Activated naive CD4-positive, alpha-beta T cell treated with anti-CD3 and anti-CD28 coated beads, Interleukin-2, amount 10 ng/mL, durations not matched to agents 7 days and 5 days (primary cell): ENCODE measurements at regions not wholly inside any gene's neighbourhood (a gene's known extent, or its start where the extent isn't known, plus 50 kb on each side); places are given as distances from the start of the nearest gene placed in this dataset.
"Not testable (repeated sequence)": the region's sequence is repeated elsewhere in the genome, so short reads cannot be mapped to it uniquely, and the experiment has no call there.

ENCODE experiments used
- CTCF ChIA-PET: fragments of 350-600 bp; sonication (Branson Sonifier 250); formaldehyde crosslinking; loops from one replicate; lab custom pipeline; 2021; ENCODE audit warnings: antibody characterized with exemption; lab: Charles Lee
- DNase-seq: peaks from one replicate; pipeline ENCODE4 v3.0.0-alpha.2; 2020
- H3K27ac Mint-ChIP-seq: one replicate; pipeline ENCODE4 v1.8.0; 2021; ENCODE audit warnings: mild to moderate bottlenecking, moderate library complexity, mixed read lengths
- H3K27me3 Mint-ChIP-seq: one replicate; pipeline ENCODE4 v1.8.0; 2021; ENCODE audit warnings: mild to moderate bottlenecking, mixed read lengths
- H3K36me3 Mint-ChIP-seq: one replicate; pipeline ENCODE4 v1.8.0; 2021; ENCODE audit warnings: mixed read lengths
- H3K4me1 Mint-ChIP-seq: one replicate; pipeline ENCODE4 v1.8.0; 2021; ENCODE audit warnings: mixed read lengths
- H3K4me3 Mint-ChIP-seq: one replicate; pipeline ENCODE4 v1.8.0; 2021; ENCODE audit warnings: mild to moderate bottlenecking, moderate library complexity, mixed read lengths
- H3K9me3 Mint-ChIP-seq: one replicate; pipeline ENCODE4 v1.8.0; 2021; ENCODE audit warnings: mixed read lengths

DNA sequence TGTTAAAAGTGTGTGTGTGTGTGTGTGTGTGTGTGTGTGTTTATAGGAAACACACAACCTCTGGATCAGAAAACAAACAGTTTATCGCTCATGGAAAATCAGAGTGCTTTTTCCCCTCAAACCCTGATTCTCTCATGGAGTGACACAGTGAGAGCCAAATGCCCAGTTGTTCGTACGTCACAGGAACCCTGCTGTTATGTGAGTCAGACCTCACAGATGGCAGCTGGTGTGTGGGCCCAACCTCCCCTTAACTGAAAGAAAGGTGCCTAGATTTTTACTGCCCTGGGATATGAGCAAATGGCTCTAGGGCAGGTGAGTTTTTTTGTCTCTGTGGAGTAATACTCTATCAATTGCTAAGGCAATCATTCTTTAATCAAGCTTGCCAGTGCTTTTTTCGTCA, 1788.1 kb downstream of the BRINP3 start:
- no peak for DNase-seq

DNA sequence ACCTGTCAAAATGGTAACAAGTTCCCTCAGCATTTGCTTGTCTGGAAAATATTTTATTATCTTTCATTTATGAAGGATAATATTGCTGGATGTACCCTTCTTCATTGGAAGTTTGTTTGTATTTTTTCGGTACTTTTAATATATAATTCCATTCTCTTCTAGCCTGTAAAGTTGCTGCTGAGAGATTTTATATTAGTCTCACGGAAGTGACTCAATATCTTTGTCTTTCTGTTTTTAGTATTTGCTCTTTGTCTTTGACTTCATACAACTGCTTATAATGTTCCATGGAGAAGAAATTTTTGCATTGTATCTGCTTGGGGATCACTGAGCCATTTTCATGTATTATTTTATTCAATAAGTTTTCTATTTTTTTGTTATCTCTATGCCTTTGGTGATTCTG, 1777.5 kb downstream of the BRINP3 start:
- CTCF ChIA-PET = no interaction called here
- Mint-ChIP-seq H3K36me3 (no peaks in the 10 kb centered on the region), H3K4me3 (no peak overlapping the region), H3K27me3 (no peaks in the 10 kb centered on the region), H3K9me3 (peaks cover 13% of the 10 kb centered on the region), H3K27ac (no peak overlapping the region), H3K4me1 (no peaks in the 10 kb centered on the region)
- no peak for DNase-seq

More for the DNA sequence above, 1788.1 kb downstream of the BRINP3 start:
- Mint-ChIP-seq H3K4me3 (no peak overlapping the region), H3K36me3 (no peaks in the 10 kb centered on the region), H3K27ac (no peak overlapping the region), H3K4me1 (no peaks in the 10 kb centered on the region), H3K9me3 (peaks cover 4% of the 10 kb centered on the region), H3K27me3 (no peaks in the 10 kb centered on the region)
- CTCF ChIA-PET = no interaction called here

DNA sequence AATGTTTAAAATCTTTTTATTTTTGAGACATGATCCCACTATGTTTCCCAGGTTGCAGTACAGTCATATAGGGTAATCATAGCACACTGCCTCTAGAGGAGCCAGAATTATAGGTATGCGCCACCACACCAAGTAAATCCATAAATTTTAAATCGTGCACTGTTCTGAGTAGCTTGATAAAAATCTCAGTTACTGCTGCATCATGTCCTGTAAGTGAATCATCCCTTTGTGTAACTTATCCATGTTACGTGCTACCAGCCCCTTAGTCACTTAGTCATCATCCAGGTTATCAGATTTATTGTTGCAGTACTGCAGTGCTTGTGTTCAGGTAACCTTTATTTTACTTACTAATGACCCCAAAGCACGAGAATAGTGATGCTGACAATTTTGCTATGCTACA, 1770.9 kb downstream of the BRINP3 start:
- H3K36me3 Mint-ChIP-seq = no peaks in the 10 kb centered on the region
- H3K27ac Mint-ChIP-seq = no peak overlapping the region
- no peaks in the 10 kb centered on the region for H3K27me3 Mint-ChIP-seq
- DNase-seq = no peak
- H3K9me3 Mint-ChIP-seq = peaks cover 9% of the 10 kb centered on the region
- no peaks in the 10 kb centered on the region for H3K4me1 Mint-ChIP-seq
- H3K4me3 Mint-ChIP-seq = no peak overlapping the region
- CTCF ChIA-PET = no interaction called here

DNA sequence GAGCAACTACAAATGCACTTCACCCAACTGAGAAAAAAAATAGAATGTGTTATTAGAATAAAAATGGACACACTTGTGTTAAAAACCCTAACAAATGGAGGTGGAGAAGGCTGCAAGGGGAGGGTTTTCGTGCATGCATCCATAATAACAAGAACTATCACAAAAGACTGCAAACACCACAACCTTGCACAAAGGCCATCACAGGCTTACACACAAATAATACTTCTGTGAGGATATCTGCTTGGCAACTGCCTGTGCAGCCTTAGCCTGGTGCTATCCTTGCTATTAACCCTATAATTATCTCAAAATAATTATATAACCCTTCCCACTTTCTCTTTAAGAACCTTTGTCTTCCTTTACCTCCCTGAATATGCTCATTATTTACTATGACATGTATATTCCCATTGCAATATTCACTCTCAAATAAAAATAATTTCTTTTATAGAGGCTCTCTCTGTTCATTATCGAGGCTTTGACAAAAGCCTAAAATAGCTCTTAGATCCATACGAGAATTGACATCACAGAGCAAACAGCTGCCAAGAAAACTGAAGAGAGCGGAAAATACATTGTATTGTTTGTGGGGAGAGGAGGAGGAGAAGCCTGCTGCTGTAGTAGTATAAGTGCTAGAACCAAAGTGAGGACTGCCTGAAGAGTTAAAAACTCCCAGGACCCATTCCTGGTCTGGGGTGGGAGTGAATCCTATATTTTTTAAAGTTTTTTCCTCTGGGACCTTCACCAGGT, 1768.7 kb downstream of the BRINP3 start:
- Mint-ChIP-seq H3K4me3 (no peak overlapping the region), H3K4me1 (no peaks in the 10 kb centered on the region), H3K36me3 (no peaks in the 10 kb centered on the region), H3K9me3 (peaks cover 3% of the 10 kb centered on the region), H3K27me3 (no peaks in the 10 kb centered on the region), H3K27ac (no peak overlapping the region)
- no peak for DNase-seq
- CTCF ChIA-PET = no interaction called here

DNA sequence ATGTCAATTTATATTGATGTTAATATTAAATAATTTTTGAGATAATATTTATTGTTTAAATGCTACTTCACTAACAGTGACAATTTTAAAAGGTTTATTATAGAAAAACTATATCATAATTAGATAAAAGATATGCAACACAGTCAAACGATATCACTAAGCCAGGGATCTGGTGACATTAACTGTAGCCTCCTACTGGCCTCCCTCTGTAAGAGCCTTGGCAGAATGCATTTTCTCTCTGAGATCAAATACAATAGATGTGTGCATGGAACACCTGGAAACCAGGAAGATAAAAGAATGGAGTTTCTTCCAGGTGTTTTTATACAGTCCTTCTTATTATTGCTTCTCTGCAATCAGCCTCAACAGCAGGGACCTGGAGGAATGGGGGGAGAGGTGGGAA, 1762.1 kb downstream of the BRINP3 start:
- CTCF ChIA-PET = no interaction called here
- no peaks in the 10 kb centered on the region for H3K27me3 Mint-ChIP-seq
- H3K36me3 Mint-ChIP-seq = no peaks in the 10 kb centered on the region
- H3K27ac Mint-ChIP-seq = no peak overlapping the region
- H3K4me3 Mint-ChIP-seq = no peak overlapping the region
- H3K9me3 Mint-ChIP-seq = peaks cover 7% of the 10 kb centered on the region
- H3K4me1 Mint-ChIP-seq = no peaks in the 10 kb centered on the region
- DNase-seq = no peak

DNA sequence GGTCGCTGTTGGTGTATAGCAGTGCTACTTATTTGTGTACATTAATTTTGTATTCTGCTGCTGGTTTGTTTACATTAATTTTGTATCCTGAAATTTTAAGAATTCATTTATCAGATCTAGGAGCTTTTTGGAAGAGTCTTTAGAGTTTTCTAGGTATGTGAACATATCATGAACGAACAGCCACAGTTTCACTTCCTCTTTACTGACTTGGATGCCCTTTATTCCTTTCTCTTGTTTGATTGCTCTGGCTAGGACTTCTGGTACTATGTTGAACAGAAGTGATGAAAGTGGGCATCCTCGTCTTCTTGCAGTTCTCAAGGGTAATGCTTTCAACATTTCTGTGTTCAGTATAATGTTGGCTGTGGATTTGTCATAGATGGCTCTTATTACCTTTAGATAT, 1757.9 kb downstream of the BRINP3 start:
- no peaks in the 10 kb centered on the region for H3K4me1 Mint-ChIP-seq
- CTCF ChIA-PET = no interaction called here
- no peak for DNase-seq
- H3K36me3 Mint-ChIP-seq = no peaks in the 10 kb centered on the region
- no peaks in the 10 kb centered on the region for H3K27me3 Mint-ChIP-seq
- H3K27ac Mint-ChIP-seq = no peak overlapping the region
- peaks cover 7% of the 10 kb centered on the region for H3K9me3 Mint-ChIP-seq
- no peak overlapping the region for H3K4me3 Mint-ChIP-seq

DNA sequence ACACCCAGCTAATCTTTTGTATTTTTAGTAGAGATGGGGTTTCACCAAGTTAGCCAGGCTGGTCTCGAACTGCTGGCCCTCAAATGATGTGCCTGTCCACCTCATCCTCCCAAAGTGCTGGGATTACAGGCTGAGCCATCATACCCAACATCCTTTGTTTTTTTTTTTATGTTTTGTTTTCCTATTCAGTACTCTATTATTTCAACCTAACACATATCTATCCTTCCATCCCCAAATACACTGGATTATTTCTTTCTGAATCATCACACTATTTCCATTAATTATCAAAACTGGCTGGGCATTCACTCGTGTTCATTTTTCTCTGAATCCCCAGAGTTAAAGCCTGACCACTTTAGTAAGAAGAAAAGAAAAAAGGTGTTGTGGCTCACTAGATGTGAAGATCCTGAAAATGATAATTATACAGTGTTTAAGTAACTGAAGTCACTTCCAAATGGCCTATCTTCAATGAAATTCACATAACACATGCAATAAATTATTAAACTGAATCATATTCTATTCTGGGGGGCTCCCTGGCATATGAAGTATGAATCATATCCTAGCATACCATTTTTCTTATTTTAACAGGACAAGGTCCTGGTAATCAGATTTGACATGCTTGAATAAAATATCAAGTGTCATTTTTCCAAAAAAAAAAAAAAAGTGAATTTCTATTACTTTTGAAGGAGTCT, 1754.2 kb downstream of the BRINP3 start:
- Mint-ChIP-seq H3K9me3 (peaks cover 3% of the 10 kb centered on the region), H3K27ac (no peak overlapping the region), H3K4me3 (no peak overlapping the region), H3K4me1 (no peaks in the 10 kb centered on the region), H3K27me3 (no peaks in the 10 kb centered on the region), H3K36me3 (no peaks in the 10 kb centered on the region)
- CTCF ChIA-PET = no interaction called here
- no peak for DNase-seq

DNA sequence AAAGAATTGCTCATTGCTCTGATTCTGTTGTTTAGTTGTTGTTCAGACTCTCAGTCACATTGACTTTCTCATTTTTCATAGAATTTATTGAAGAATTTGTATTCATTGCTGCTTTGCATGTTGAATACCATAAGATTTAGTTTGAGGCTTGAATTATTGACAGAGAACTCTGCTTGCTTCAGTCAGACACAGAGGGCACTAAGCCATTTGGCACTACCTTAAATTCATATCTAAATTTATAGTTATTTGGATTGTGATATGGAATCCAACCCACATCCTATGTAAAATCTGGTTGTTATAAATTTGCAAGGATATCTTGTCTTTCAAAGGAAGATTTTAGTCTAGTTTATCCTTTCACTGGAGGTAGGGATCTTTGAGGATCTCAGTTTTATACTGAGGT, 1748.6 kb downstream of the BRINP3 start:
- H3K36me3 Mint-ChIP-seq = no peaks in the 10 kb centered on the region
- no peak for DNase-seq
- no peaks in the 10 kb centered on the region for H3K4me1 Mint-ChIP-seq
- H3K4me3 Mint-ChIP-seq = no peak overlapping the region
- peaks cover 10% of the 10 kb centered on the region for H3K9me3 Mint-ChIP-seq
- CTCF ChIA-PET = no interaction called here
- no peaks in the 10 kb centered on the region for H3K27me3 Mint-ChIP-seq
- H3K27ac Mint-ChIP-seq = no peak overlapping the region

DNA sequence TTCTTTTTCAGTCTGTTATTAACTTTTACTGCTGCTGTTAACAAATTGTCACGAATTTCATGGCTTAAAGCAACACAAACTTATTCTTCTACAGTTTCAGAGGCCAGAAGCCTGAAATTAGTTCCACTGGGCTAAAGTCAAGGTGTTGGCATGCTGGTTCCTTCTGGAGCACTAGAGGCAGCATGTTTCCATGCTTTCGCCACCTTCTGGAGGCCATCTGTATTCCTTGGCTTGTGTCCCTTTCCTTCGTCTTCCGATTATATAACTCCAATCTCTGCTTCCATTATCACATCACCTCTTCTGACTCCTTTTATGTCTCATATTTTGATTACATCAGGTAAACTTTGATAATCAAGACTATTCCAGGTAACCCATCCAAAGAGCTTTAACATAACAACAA, 1742.1 kb downstream of the BRINP3 start:
- CTCF ChIA-PET = no interaction called here
- H3K36me3 Mint-ChIP-seq = no peaks in the 10 kb centered on the region
- no peak overlapping the region for H3K27ac Mint-ChIP-seq
- H3K9me3 Mint-ChIP-seq = peaks cover 13% of the 10 kb centered on the region
- H3K4me1 Mint-ChIP-seq = no peaks in the 10 kb centered on the region
- no peaks in the 10 kb centered on the region for H3K27me3 Mint-ChIP-seq
- no peak for DNase-seq
- no peak overlapping the region for H3K4me3 Mint-ChIP-seq

DNA sequence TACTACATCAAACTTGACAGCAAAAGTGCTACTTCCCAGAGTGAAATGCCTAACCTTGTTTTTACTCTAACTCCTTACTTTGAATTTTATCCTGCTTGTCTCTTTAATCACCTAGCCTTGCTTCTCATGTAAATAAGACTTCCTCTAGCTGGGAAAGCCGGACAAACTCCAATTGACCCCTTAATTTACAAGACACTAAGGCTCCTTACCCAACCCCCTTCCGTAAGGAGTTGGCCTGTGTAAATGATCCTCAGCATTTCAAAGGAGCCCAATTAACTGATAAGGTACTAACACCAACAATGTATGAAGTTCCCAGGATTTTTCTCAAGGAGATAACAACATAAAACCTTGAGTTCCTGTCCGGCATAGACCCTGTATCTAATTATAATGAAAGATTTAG, 1728.4 kb downstream of the BRINP3 start:
- CTCF ChIA-PET, H3K27ac Mint-ChIP-seq: not testable (repeated sequence)

DNA sequence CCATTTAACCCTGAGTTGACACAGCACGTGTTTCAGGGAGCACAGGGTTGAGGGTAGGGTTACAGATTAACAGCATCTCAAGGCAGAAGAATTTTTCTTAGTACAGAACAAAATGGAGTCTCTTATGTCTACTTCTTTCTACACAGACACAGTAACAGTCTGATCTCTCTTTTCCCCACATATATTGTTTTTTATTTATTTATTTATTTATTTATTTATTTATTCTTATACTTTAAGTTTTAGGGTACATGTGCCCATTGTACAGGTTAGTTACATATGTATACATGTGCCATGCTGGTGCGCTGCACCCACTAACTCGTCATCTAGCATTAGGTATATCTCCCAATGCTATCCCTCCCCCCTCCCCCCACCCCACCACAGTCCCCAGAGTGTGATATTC, 1725.6 kb downstream of the BRINP3 start:
- peaks cover 14% of the 10 kb centered on the region for H3K9me3 Mint-ChIP-seq
- H3K4me3 Mint-ChIP-seq, H3K27ac Mint-ChIP-seq, H3K27me3 Mint-ChIP-seq, CTCF ChIA-PET, H3K4me1 Mint-ChIP-seq, H3K36me3 Mint-ChIP-seq, DNase-seq: not testable (repeated sequence)

More for the DNA sequence above, 1728.4 kb downstream of the BRINP3 start:
- not testable (repeated sequence) for H3K4me1 Mint-ChIP-seq, H3K27me3 Mint-ChIP-seq, H3K36me3 Mint-ChIP-seq, H3K4me3 Mint-ChIP-seq, DNase-seq
- peaks cover 14% of the 10 kb centered on the region for H3K9me3 Mint-ChIP-seq

DNA sequence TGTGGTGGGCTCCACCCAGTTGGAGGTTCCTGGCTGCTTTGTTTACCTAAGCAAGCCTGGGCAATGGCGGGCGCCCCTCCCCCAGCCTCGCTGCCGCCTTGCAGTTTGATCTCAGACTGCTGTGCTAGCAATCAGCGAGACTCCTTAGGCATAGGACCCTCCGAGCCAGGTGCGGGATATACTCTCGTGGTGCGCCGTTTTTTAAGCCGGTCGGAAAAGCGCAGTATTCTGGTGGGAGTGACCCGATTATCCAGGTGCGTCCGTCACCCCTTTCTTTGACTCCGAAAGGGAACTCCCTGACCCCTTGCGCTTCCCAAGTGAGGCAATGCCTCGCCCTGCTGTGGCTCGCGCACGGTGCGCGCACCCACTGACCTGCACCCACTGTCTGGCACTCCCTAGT, 1719.9 kb downstream of the BRINP3 start:
- H3K27ac Mint-ChIP-seq, H3K9me3 Mint-ChIP-seq, H3K4me3 Mint-ChIP-seq, H3K36me3 Mint-ChIP-seq, DNase-seq, H3K4me1 Mint-ChIP-seq, H3K27me3 Mint-ChIP-seq, CTCF ChIA-PET: not testable (repeated sequence)

DNA sequence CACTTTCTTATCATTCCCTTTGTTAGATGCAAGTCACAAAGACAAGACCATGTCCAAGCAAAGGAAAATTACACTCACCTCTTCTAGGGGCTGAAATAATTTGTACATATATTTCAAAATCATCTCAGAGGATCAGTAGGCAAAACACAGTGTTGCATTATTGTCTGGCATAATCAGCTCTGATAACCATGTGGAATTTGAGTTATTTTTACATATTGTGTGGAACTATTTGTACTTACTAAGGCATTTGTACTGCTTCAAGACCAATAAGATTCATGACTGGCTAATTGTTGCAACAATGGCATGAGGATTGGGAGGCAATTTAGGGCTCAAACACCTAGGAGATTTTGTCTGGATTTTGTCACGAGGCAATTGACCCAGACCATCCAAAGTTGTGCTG, 1716.4 kb downstream of the BRINP3 start:
- Mint-ChIP-seq H3K27me3 (no peaks in the 10 kb centered on the region), H3K36me3 (no peaks in the 10 kb centered on the region), H3K4me3 (no peak overlapping the region), H3K4me1 (no peaks in the 10 kb centered on the region), H3K27ac (no peak overlapping the region), H3K9me3 (no peaks in the 10 kb centered on the region)
- CTCF ChIA-PET = no interaction called here
- DNase-seq = no peak

DNA sequence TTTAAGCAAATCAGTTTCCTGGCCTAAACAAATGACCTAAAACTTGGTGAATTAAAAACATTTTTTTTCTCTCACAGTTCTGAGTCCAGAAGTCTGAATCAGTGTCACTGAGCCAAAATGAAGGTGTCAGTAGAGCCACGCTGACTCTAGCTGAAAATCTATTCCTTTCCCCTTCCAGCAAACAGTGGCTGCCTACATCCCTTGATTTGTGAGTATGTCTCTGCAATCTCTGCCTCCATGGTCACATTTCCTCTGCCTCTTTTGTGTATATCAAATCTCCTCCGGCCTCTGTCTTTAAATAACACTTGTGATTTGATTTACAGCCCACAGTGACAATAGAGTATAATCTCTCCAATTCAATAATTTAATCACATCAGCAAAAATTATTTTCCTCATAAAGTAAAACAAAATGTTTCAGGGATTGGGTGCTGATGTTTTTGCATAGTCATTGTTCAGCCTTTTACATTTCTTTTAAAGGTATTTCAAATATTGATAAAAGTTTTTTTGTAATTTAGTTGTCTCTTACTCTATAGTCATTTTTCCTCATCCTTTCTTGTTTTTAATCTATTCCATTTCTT, 1715.4 kb downstream of the BRINP3 start:
- no peaks in the 10 kb centered on the region for H3K4me1 Mint-ChIP-seq
- no peaks in the 10 kb centered on the region for H3K9me3 Mint-ChIP-seq
- H3K36me3 Mint-ChIP-seq = no peaks in the 10 kb centered on the region
- DNase-seq = no peak
- no peaks in the 10 kb centered on the region for H3K27me3 Mint-ChIP-seq
- no peak overlapping the region for H3K27ac Mint-ChIP-seq
- CTCF ChIA-PET = no interaction called here
- no peak overlapping the region for H3K4me3 Mint-ChIP-seq

DNA sequence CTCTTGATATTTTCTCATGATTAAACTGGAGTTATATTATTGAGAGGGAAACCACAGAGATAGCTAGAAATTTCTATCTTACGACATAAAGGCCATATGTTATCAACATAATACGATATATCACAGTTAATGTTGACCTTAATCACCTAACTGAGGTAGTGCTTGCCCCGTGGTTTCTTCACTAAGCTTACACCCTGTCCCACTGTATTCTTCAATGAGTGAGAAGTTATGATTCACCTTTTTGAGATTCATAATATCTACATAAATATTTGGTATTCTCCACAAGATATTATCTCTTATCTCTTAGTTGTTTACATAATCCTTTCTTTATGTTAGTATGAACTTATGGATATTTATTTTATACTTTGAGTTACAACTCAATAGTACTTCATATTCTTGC, 1714.1 kb downstream of the BRINP3 start:
- H3K4me3 Mint-ChIP-seq = no peak overlapping the region
- no peak overlapping the region for H3K27ac Mint-ChIP-seq
- H3K9me3 Mint-ChIP-seq = no peaks in the 10 kb centered on the region
- no peaks in the 10 kb centered on the region for H3K36me3 Mint-ChIP-seq
- H3K27me3 Mint-ChIP-seq = no peaks in the 10 kb centered on the region
- no peak for DNase-seq
- H3K4me1 Mint-ChIP-seq = no peaks in the 10 kb centered on the region
- CTCF ChIA-PET = no interaction called here
